Mesodermal cell (in vitro differentiated cells): ENCODE measurements at regions not wholly inside any gene's neighbourhood (a gene's known extent, or its start where the extent isn't known, plus 50 kb on each side); places are given as distances from the start of the nearest gene placed in this dataset.
A peak's percentile ranks its signal among the peaks of the same experiment; 100 is the strongest.
"Not testable (repeated sequence)": the region's sequence is repeated elsewhere in the genome, so short reads cannot be mapped to it uniquely, and the experiment has no call there.

Experiments
- H3K27ac ChIP-seq: 2 replicates; pipeline ENCODE4 v1.7.0; 2013; ENCODE audit warnings: mild to moderate bottlenecking, low read depth, low read length, moderate library complexity; ENCODE audit not compliant: severe bottlenecking
- H3K36me3 ChIP-seq: 2 replicates; pipeline ENCODE4 v1.7.1; 2013; ENCODE audit warnings: mild to moderate bottlenecking, low read length, moderate library complexity; ENCODE audit not compliant: control insufficient read depth, insufficient read depth
- H3K4me1 ChIP-seq: one replicate; pipeline ENCODE4 v1.7.1; 2013; ENCODE audit warnings: mild to moderate bottlenecking, low read length; ENCODE audit not compliant: insufficient read depth, control insufficient read depth, poor library complexity, severe bottlenecking
- H3K4me3 ChIP-seq: 2 replicates; pipeline ENCODE4 v1.7.0; 2013; ENCODE audit warnings: low read length, control low read depth, mild to moderate bottlenecking; ENCODE audit not compliant: insufficient read depth, poor library complexity, severe bottlenecking; ENCODE audit errors: extremely low read depth
- H3K9me3 ChIP-seq: 2 replicates; pipeline ENCODE4 v1.7.1; 2013; ENCODE audit warnings: mild to moderate bottlenecking, low read length, moderate library complexity; ENCODE audit not compliant: control insufficient read depth
- WGBS, 2 experiments: methylation state at CpG; one replicate each; pipeline ENCODE4 v1.1.5; 2013; ENCODE audit warnings: missing lambda C conversion rate in 2 of 2; ENCODE audit not compliant: insufficient coverage in 2 of 2; 5-methylcytosine and 5-hydroxymethylcytosine counted together

- WGBS, 2 experiments, result 100% methylated on average over 1 of the region's 1 CpG; no CpG with 5 or more reads in 1 of the 2 experiments
- H3K36me3 ChIP-seq, result no peaks in the 10 kb centered on the region
Measured at GRCh38 chr4:156523991-156524390, 447.6 kb downstream of the PDGFC start.

DNA sequence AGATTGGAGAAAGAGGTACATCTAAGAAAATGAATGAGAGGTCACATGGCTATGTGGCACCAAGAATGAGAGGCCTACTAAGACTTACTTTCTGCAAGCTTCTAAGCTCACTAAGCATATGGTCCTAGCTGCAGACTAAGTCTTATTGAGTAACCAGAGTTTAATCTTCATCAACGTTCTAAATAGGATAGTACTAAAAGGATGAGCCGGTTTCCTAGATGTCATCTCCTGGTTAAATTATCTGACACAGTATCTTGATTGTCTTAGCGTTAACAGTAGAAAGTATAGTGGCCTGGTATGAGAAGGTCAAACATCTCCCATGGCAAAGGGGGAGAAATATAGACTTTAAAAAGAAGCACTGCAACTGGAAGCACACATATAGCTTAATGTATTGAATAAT is 448.1 kb downstream of the PDGFC start:
- Histone ChIP-seq H3K27ac (no peak overlapping the region), H3K4me3 (no peak overlapping the region), H3K36me3 (no peaks in the 10 kb centered on the region), H3K9me3 (no peaks in the 10 kb centered on the region), H3K4me1 (no peaks in the 10 kb centered on the region)
- WGBS, 2 experiments, result 95% methylated on average over 3 of the region's 3 CpGs; no CpG with 5 or more reads in 1 of the 2 experiments

More at GRCh38 chr4:156523991-156524390, 447.6 kb downstream of the PDGFC start:
- no peak overlapping the region for H3K4me3 ChIP-seq
- H3K9me3 ChIP-seq, result no peaks in the 10 kb centered on the region
- no peak overlapping the region for H3K27ac ChIP-seq
- no peaks in the 10 kb centered on the region for H3K4me1 ChIP-seq

DNA sequence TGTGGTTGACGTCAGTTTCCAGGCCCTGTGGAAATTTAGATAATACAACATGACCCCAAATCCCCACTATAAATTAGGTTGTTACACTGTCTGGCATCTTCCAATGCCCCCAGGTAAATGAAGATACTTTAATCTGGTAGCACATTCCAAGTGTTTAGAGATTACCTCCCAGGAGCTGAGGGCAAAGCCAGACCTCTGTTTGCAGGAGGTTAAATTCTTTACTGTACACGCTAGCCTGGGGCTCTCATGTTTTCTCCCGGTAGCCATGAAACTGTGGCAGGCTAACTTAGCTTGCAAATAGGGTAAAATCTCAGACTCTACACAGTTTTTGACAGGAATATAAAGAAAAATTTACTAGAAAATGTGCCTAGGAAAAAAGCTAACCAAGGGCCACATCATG is 450.0 kb downstream of the PDGFC start:
- Histone ChIP-seq H3K36me3 (no peaks in the 10 kb centered on the region), H3K4me1 (no peaks in the 10 kb centered on the region), H3K27ac (no peak overlapping the region), H3K9me3 (no peaks in the 10 kb centered on the region), H3K4me3 (no peak overlapping the region)
- WGBS, 2 experiments, result 93% methylated on average over 2 of the region's 3 CpGs; no CpG with 5 or more reads in 1 of the 2 experiments

DNA sequence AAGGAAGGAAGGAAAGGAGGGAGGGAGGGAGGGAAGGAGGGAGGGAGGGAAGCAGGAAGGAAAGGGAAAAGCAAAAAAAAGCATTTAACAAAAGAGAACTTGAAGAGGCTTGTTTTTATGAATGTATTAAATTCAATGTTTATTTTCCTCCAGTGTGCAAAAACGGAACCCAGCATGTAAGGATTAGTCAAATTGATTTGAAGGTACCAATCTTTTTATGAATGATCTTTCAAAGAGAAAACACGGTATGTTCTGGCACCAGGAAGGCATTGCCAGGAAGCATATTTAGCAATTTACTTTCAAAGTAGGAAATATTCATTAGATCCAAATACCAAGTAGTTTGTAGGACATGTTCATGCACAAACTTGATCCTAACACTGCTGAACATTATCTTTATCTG is 453.6 kb downstream of the PDGFC start:
- H3K4me3 ChIP-seq, result no peak overlapping the region
- no peaks in the 10 kb centered on the region for H3K4me1 ChIP-seq
- WGBS, 2 experiments, result 67% methylated on average over 1 of the region's 2 CpGs; no CpG with 5 or more reads in 1 of the 2 experiments
- no peaks in the 10 kb centered on the region for H3K36me3 ChIP-seq
- H3K9me3 ChIP-seq, result no peaks in the 10 kb centered on the region
- H3K27ac ChIP-seq, result no peak overlapping the region

DNA sequence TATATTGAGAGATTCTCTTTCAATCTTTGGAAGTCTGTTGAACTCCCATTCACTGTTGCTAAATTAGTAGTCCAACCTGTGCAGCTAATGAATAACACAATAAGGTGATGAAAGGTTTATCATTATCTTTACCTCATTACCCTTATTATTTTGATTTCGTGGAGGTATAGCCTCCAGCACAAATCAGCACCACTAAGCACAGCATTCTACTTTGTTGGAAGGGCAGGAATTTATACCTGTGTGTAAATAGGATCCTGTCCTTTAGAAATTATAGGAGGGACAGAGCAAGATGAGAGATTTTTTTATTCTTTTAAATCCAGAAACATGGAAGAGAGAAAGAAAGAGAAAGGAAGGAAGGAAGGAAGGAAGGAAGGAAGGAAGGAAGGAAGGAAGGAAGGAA is 454.1 kb downstream of the PDGFC start:
- Histone ChIP-seq H3K4me3 (no peak overlapping the region), H3K27ac (no peak overlapping the region), H3K4me1 (no peaks in the 10 kb centered on the region), H3K36me3 (no peaks in the 10 kb centered on the region), H3K9me3 (no peaks in the 10 kb centered on the region)
- no CpG with 5 or more reads among the region's 1 CpG for WGBS, 2 experiments

- Histone ChIP-seq H3K36me3 (no peaks in the 10 kb centered on the region), H3K4me3 (no peak overlapping the region), H3K27ac (no peak overlapping the region), H3K9me3 (no peaks in the 10 kb centered on the region), H3K4me1 (no peaks in the 10 kb centered on the region)
- WGBS, 2 experiments, result 100% methylated on average over 1 of the region's 1 CpG; no CpG with 5 or more reads in 1 of the 2 experiments
Measured at GRCh38 chr4:156516698-156517097, 454.9 kb downstream of the PDGFC start.

DNA sequence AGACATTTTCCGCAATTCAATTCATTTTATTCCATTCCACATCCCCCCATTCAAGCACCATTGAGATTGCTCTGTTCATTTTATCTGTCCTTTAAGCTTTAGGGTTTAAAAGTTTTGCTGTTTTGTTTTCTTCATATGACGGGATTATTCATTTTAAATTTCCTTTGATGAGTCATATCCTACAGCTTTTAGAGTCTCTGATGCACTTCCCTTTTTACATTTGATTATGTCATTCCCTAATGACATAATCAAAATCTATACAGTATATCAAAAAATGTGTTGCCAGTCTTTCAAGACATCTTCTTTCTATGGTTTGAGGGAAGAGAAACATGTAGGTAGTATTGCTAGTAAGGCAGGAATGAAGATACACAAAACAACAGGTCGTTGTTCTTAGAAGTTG is 456.3 kb downstream of the PDGFC start:
- Histone ChIP-seq H3K27ac (no peak overlapping the region), H3K4me1 (no peaks in the 10 kb centered on the region), H3K36me3 (no peaks in the 10 kb centered on the region), H3K4me3 (no peak overlapping the region), H3K9me3 (no peaks in the 10 kb centered on the region)
- WGBS, 2 experiments, result no CpG with 5 or more reads among the region's 3 CpGs

- 90 to 100% methylated on average over 1 to 2 of the region's 2 CpGs for WGBS, 2 experiments
- no peaks in the 10 kb centered on the region for H3K36me3 ChIP-seq
- no peak overlapping the region for H3K4me3 ChIP-seq
- no peak overlapping the region for H3K27ac ChIP-seq
- H3K9me3 ChIP-seq, result no peaks in the 10 kb centered on the region
- H3K4me1 ChIP-seq, result no peaks in the 10 kb centered on the region
Measured at GRCh38 chr4:156512622-156513021, 459.0 kb downstream of the PDGFC start.

DNA sequence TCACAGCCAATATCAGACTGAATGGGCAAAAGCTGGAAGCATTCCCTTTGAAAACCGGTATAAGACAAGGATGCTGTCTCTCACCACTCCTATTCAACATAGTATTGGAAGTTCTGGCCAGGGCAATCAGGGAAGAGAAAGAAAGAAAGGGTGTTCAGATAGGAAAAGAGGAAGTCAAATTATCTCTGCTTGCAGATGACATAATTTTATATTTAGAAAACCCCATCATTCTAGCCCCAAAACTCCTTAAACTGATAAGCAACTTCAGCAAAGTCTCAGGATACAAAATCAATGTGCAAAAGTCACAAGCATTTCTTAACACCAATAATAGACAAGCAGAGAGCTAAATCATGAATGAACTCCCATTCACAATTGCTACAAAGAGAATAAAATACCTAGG is 461.7 kb downstream of the PDGFC start:
- not testable (repeated sequence) for H3K4me1 ChIP-seq, H3K9me3 ChIP-seq, H3K36me3 ChIP-seq, H3K4me3 ChIP-seq, H3K27ac ChIP-seq
- no CpG with 5 or more reads among the region's 1 CpG for WGBS, 2 experiments

GRCh38 chr4:156505341-156505955 is 466.2 kb downstream of the PDGFC start:
- no peaks in the 10 kb centered on the region for H3K9me3 ChIP-seq
- no peak overlapping the region for H3K4me3 ChIP-seq
- H3K27ac ChIP-seq, result peak overlapping the region; percentile 16
- peaks cover 10% of the 10 kb centered on the region for H3K4me1 ChIP-seq
- WGBS, 2 experiments, result 78 to 82% methylated on average over 4 to 7 of the region's 12 CpGs
- no peaks in the 10 kb centered on the region for H3K36me3 ChIP-seq

- Histone ChIP-seq H3K9me3 (no peaks in the 10 kb centered on the region), H3K4me3 (no peak overlapping the region), H3K27ac (no peak overlapping the region), H3K4me1 (peaks cover 10% of the 10 kb centered on the region), H3K36me3 (no peaks in the 10 kb centered on the region)
- WGBS, 2 experiments, result 83 to 100% methylated on average over 1 to 2 of the region's 3 CpGs
Measured at GRCh38 chr4:156503119-156503518, 468.5 kb downstream of the PDGFC start.
